Neural cell (in vitro differentiated cells): ENCODE measurements at regions not wholly inside any gene's neighbourhood (a gene's known extent, or its start where the extent isn't known, plus 50 kb on each side); places are given as distances from the start of the nearest gene placed in this dataset.

Source experiments
- H2AFZ ChIP-seq: fragments of 200-600, 300-800 bp; sonication (generic), shearing (Covaris generic); 2 replicates; pipeline ENCODE4 v1.6.0; 2014; ENCODE audit warnings: low read depth, mild to moderate bottlenecking, antibody characterized with exemption, low read length, moderate library complexity
- H3F3A ChIP-seq: fragments of 200-600 bp; shearing (Covaris generic); 2 replicates; pipeline ENCODE4 v1.6.1; 2016; ENCODE audit warnings: mild to moderate bottlenecking, moderate library complexity, mixed read lengths, antibody characterized with exemption, low read length; ENCODE audit not compliant: insufficient read depth, poor library complexity, severe bottlenecking
- H3K27ac ChIP-seq: fragments of 200-600, 300-800 bp; sonication (generic), shearing (Covaris generic); 2 replicates; pipeline ENCODE4 v1.5.1; 2014; ENCODE audit warnings: mild to moderate bottlenecking, low read length, moderate library complexity
- H3K27me3 ChIP-seq: fragments of 300-800, 200-600 bp; sonication (generic), shearing (Covaris generic); 2 replicates; pipeline ENCODE4 v1.6.0; 2014; ENCODE audit warnings: mild to moderate bottlenecking, low read depth, low read length, moderate library complexity; ENCODE audit not compliant: insufficient read depth
- H3K36me3 ChIP-seq: fragments of 300-800, 200-600 bp; sonication (generic), shearing (Covaris generic); 2 replicates; pipeline ENCODE4 v1.5.1; 2014; ENCODE audit warnings: mild to moderate bottlenecking, antibody characterized with exemption, low read length, moderate library complexity; ENCODE audit not compliant: insufficient read depth
- H3K4me2 ChIP-seq: fragments of 300-800, 200-600 bp; sonication (generic), shearing (Covaris generic); 2 replicates; pipeline ENCODE4 v1.6.0; 2014; ENCODE audit warnings: mild to moderate bottlenecking, low read length
- H3K4me3 ChIP-seq: fragments of 300-800, 200-600 bp; sonication (generic), shearing (Covaris generic); 2 replicates; pipeline ENCODE4 v1.5.1; 2014; ENCODE audit warnings: mild to moderate bottlenecking, low read length, moderate library complexity
- H3K79me2 ChIP-seq: fragments of 200-600 bp; shearing (Covaris generic); replicated peaks from 2 replicates; pipeline ENCODE4 v1.6.0; 2014; ENCODE audit warnings: mild to moderate bottlenecking, low read length, moderate library complexity; ENCODE audit not compliant: insufficient read depth
- H3K9ac ChIP-seq: fragments of 300-800, 200-600 bp; sonication (generic), shearing (Covaris generic); 2 replicates; pipeline ENCODE4 v1.6.1; 2016; ENCODE audit warnings: mild to moderate bottlenecking, low read length, mixed read lengths
- H3K9me2 ChIP-seq: fragments of 200-600 bp; shearing (Covaris generic); 2 replicates; pipeline ENCODE4 v1.6.1; 2016; ENCODE audit warnings: mild to moderate bottlenecking, low read length, mixed read lengths; ENCODE audit not compliant: insufficient read depth
- H3K9me3 ChIP-seq: fragments of 200-600, 300-800 bp; sonication (generic), shearing (Covaris generic); 2 replicates; pipeline ENCODE4 v1.6.1; 2016; ENCODE audit warnings: mild to moderate bottlenecking, mixed run types, low read length, moderate library complexity, mixed read lengths
- H4K20me1 ChIP-seq: fragments of 200-600 bp; shearing (Covaris generic); 2 replicates; pipeline ENCODE4 v1.6.1; 2016; ENCODE audit warnings: mild to moderate bottlenecking, mixed run types; ENCODE audit not compliant: insufficient read depth
- CTCF ChIP-seq: fragments of 450-650 bp; IDR thresholded peaks from 2 replicates; pipeline ENCODE4 v1.5.1; 2014; ENCODE audit warnings: antibody characterized with exemption, mild to moderate bottlenecking, moderate library complexity; ENCODE audit not compliant: poor library complexity, severe bottlenecking
- EP300 ChIP-seq: fragments of 450-650 bp; conservative IDR thresholded peaks from 2 replicates; pipeline ENCODE4 v1.6.1; 2014; ENCODE audit warnings: antibody characterized with exemption, mild to moderate bottlenecking, moderate library complexity; ENCODE audit not compliant: poor library complexity, severe bottlenecking
- EZH2 ChIP-seq: fragments of 200-600, 300-800 bp; shearing (Covaris generic), sonication (generic); IDR thresholded peaks from 2 replicates; pipeline ENCODE4 v1.6.1; 2014; ENCODE audit warnings: antibody characterized with exemption, low read length, borderline replicate concordance, mild to moderate bottlenecking; ENCODE audit not compliant: insufficient read depth, poor library complexity, severe bottlenecking
- MXI1 ChIP-seq: fragments of 450-650 bp; conservative IDR thresholded peaks from 2 replicates; pipeline ENCODE4 v1.6.1; 2014; ENCODE audit warnings: antibody characterized with exemption, mild to moderate bottlenecking; ENCODE audit not compliant: poor library complexity, severe bottlenecking
- POLR2AphosphoS5 ChIP-seq: IDR thresholded peaks from 2 replicates; pipeline ENCODE4 v1.6.1; 2012
- RAD21 ChIP-seq: fragments of 450-650 bp; conservative IDR thresholded peaks from 2 replicates; pipeline ENCODE4 v1.6.1; 2014; ENCODE audit warnings: antibody characterized with exemption, mild to moderate bottlenecking, moderate library complexity
- REST ChIP-seq: IDR thresholded peaks from 2 replicates; pipeline ENCODE4 v1.6.1; 2012; ENCODE audit warnings: borderline replicate concordance
- SMC3 ChIP-seq: fragments of 450-650 bp; conservative IDR thresholded peaks from 2 replicates; pipeline ENCODE4 v1.6.1; 2014; ENCODE audit warnings: antibody characterized with exemption, mild to moderate bottlenecking, moderate library complexity; ENCODE audit not compliant: poor library complexity
- TAF1 ChIP-seq: IDR thresholded peaks from 2 replicates; pipeline ENCODE4 v1.6.1; 2012; ENCODE audit warnings: low read depth

GRCh38 chr9:87097238-87097637, 149.9 kb upstream of the GAS1 start:
- H3K79me2 ChIP-seq, result no peaks in the 10 kb centered on the region

GRCh38 chr9:87099407-87099806, 152.1 kb upstream of the GAS1 start:
- H3K9ac ChIP-seq, result no peak overlapping the region
- H2AFZ ChIP-seq, result no peak overlapping the region
- H3K79me2 ChIP-seq, result no peaks in the 10 kb centered on the region
- H3K4me3 ChIP-seq, result no peak overlapping the region
- no peaks in the 10 kb centered on the region for H3K36me3 ChIP-seq
- H4K20me1 ChIP-seq, result no peaks in the 10 kb centered on the region
- H3K9me3 ChIP-seq, result no peaks in the 10 kb centered on the region
- no peak overlapping the region for H3K4me2 ChIP-seq
- no peaks in the 10 kb centered on the region for H3K27me3 ChIP-seq
- no peaks in the 10 kb centered on the region for H3F3A ChIP-seq
- H3K27ac ChIP-seq, result no peak overlapping the region
- H3K9me2 ChIP-seq, result no peaks in the 10 kb centered on the region
- TF ChIP-seq EZH2, result no peak
- TF ChIP-seq MXI1, result no peak
- no peak for TF ChIP-seq TAF1
- no peak for TF ChIP-seq REST
- TF ChIP-seq POLR2AphosphoS5, result no peak
- TF ChIP-seq EP300, result no peak
- no peak for TF ChIP-seq CTCF

More at GRCh38 chr9:87097238-87097637, 149.9 kb upstream of the GAS1 start:
- H3K9me3 ChIP-seq, result no peaks in the 10 kb centered on the region
- TF ChIP-seq REST, result no peak
- no peak for TF ChIP-seq CTCF
- no peak for TF ChIP-seq SMC3
- no peak for TF ChIP-seq EP300
- TF ChIP-seq MXI1, result no peak
- no peak for TF ChIP-seq EZH2
- TF ChIP-seq TAF1, result no peak
- TF ChIP-seq RAD21, result no peak
- TF ChIP-seq POLR2AphosphoS5, result no peak
- no peak overlapping the region for H3K9ac ChIP-seq
- H3K4me3 ChIP-seq, result no peak overlapping the region
- H4K20me1 ChIP-seq, result no peaks in the 10 kb centered on the region
- H3K36me3 ChIP-seq, result no peaks in the 10 kb centered on the region
- no peaks in the 10 kb centered on the region for H3K27me3 ChIP-seq
- no peaks in the 10 kb centered on the region for H3F3A ChIP-seq
- no peak overlapping the region for H3K4me2 ChIP-seq
- H3K9me2 ChIP-seq, result no peaks in the 10 kb centered on the region
- H2AFZ ChIP-seq, result no peak overlapping the region
- no peak overlapping the region for H3K27ac ChIP-seq
